ENCODE measurements at regions not wholly inside any gene's neighbourhood (a gene's known extent, or its start where the extent isn't known, plus 50 kb on each side); places are given as distances from the start of the nearest gene placed in this dataset.

DNA sequence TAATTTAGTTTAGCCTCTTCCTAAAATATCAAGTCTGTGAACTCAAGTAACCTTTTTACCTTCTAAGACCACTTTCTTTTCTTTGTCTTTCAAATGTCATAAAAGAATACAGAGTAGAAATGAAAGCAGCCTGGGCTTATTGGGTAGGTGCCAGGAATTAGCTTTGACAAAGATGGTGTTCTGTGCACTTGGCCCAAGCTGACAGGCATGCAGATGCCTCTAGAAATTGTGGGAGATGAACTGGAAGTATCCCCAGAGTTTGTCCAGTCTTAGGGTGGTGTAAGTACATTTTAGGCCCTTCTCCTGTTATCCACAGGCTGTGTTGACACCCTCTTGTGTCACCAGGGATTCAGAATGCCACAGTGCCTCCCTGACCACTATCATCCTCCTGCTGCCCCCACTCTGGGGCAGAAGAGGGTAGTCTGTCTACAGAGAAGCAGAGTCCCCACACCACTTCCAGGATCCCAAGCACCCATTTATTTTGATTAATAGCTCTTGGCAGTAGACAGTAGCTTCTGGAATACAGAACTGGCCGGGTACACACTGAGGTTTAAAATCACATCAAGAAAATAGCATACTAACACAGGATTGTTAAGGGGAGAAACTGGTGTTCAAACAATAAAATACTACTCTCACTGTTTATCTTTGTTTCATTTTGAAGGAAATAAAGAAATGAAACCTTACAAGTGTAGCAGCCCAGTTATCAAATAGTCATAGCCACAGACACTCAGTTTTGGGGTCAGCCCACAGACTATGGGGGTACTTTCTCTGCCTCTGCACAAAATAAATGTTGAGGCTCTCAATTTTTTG is 343.2 kb downstream of the KCNRG start:
- DNase-seq (ENCODE audit: low read depth): peak; percentile 15

DNA sequence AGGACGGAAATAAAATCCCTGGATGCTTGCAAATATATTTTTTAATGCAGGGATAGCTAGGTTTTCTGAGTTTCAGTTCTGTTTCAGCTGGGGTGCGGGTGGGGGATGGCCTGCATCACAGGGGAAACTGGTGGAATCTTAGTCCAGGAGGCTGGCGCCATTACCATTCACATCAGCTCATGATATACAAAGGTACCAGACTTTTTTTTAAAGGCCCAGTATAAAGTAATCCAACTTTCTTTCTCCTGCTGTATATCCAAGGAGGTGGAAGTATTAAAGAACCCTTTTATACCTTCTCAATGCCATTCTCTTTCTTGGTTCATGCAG is 343.8 kb downstream of the KCNRG start:
- DNase-seq (ENCODE audit: low read depth): no peak

- no peak for DNase-seq (ENCODE audit: low read depth)
Observed at GRCh38 chr13:50359779-50360178, 344.5 kb downstream of the KCNRG start.

- no peak for DNase-seq (ENCODE audit: low read depth)
Observed at GRCh38 chr13:50360637-50361036, 345.4 kb downstream of the KCNRG start.

- DNase-seq (ENCODE audit: low read depth): no peak
Observed at GRCh38 chr13:50361282-50361681, 346.0 kb downstream of the KCNRG start.

- DNase-seq (ENCODE audit: low read depth): peak; percentile 63
Observed at GRCh38 chr13:50365408-50366391, 350.5 kb downstream of the KCNRG start.

GRCh38 chr13:50366488-50367174 is 351.4 kb downstream of the KCNRG start:
- DNase-seq (ENCODE audit: low read depth): no peak

DNA sequence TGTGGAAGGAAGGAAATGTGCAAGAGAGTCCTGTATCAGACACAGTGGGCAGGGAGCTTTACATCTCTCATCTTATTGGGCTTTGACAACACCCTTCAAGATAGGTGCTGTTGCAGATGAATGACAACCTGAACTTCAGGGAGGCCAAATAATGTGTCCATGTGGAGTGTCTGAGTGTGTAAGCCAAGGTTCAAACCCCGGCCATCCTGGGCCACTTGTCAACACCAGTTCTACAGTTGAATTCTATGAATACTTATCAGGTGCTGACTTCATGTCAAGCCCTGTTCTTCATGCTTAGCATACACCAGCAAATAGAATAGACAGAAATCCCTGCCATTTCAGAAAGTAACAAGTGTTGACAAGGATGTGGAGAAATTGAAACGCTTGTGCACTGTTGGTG is 354.4 kb downstream of the KCNRG start:
- DNase-seq (ENCODE audit: low read depth): no peak

- DNase-seq (ENCODE audit: low read depth): no peak
Observed at GRCh38 chr13:50370303-50370950, 355.2 kb downstream of the KCNRG start.

- DNase-seq (ENCODE audit: low read depth): no peak
Observed at GRCh38 chr13:50374517-50374916, 359.3 kb downstream of the KCNRG start.

GRCh38 chr13:50375792-50376191 is 360.5 kb downstream of the KCNRG start:
- DNase-seq (ENCODE audit: low read depth): peak; percentile 30

DNA sequence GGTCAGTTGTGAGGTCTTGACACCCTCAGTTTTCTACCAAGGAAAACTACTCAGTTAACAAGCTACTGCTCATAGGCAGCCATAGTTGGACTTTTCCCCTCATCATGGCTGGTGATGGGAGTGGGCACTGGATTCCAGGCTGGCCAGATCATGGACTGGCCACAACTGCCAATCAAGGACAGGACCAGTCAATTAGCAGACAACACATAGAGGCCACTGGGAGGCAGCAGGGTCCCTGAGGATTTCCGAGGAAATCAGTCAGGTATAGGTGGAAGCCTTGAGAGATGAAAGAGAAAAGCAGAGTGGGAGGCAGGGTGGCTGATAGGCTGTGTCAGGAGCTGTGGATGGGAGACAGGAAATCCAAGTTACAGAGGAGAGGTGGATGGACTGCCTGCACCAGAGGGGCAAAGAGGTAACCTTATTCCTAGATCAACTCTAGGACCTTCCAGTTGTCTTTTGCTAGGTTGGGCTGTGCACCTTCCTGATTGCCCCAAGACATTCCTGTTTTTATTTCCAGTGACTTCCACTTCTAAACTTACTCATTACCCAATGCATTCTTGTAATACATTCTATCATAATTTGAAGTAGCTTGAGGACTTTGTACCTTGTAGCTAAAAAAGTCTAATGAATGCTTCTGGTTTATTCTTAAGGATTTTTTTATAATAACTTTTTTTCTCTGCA is 361.8 kb downstream of the KCNRG start:
- no peak for DNase-seq (ENCODE audit: low read depth)

- DNase-seq (ENCODE audit: low read depth): no peak
Observed at GRCh38 chr13:50377726-50378270, 362.6 kb downstream of the KCNRG start.

GRCh38 chr13:50378509-50379044 is 363.3 kb downstream of the KCNRG start:
- DNase-seq (ENCODE audit: low read depth): no peak

- no peak for DNase-seq (ENCODE audit: low read depth)
Observed at GRCh38 chr13:50379584-50379983, 364.3 kb downstream of the KCNRG start.

DNA sequence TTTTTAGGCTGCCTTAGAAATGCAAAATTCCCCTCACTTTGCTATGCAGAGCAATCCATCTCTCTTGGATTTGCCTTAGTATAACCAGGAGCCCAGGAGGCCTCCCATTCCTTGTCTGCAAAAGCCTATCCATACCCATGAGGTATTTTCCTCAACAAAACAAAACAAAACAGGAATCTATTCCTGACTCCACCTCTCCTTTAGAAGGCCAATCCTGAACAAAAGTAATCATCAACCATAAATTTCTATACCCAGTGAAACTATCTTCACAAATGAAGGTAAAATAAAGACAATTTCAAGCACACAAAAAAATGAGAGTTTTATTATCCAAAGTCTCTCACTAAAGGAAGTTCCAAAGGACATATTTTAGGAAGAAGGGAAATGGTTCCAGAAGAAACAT is 365.7 kb downstream of the KCNRG start:
- DNase-seq (ENCODE audit: low read depth): no peak

DNA sequence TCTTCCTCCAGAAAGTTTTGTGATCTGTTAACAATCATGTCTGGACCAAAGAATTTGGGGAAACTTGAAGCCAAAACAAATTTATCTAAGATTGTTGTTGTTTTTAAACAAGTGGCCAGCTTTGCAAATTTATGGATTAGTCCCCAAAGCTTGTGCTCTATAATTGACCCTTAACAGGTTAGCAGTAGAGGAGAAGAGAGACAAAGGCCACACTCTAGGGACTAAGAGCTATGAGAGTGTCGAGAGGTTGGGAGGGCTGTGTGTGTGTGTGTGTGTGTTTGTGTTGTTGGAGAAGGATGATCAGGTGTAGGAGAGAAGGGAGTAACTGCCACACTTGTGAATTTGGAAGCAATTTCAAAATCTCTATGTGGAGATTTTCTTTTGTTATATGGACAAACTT is 367.3 kb downstream of the KCNRG start:
- DNase-seq (ENCODE audit: low read depth): no peak

DNA sequence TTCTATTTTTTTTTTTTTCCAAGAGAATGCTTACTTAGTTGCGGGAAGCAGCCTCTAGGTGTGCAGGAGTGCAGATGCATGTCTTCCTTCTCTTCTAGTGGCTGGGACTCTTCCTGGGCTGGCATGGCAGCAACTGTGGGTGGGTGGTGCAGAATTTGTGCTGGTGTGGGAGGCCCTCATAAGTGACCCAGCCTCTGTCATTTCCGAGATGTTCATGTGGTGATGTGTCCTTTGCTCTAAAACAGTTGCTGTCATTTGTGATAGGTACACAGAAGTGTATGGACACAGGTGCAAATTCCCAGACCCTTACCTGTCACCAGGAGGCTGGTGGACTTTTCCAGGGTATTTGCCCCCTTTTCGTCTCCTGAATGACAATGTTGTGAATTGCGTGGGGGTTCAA is 367.7 kb downstream of the KCNRG start:
- DNase-seq (ENCODE audit: low read depth): no peak

GRCh38 chr13:50384724-50385123 is 369.5 kb downstream of the KCNRG start:
- DNase-seq (ENCODE audit: low read depth): no peak

GRCh38 chr13:50386541-50387050 is 371.4 kb downstream of the KCNRG start:
- no peak for DNase-seq (ENCODE audit: low read depth)
